SW 1271 (cell line): ENCODE measurements at regions not wholly inside any gene's neighbourhood (a gene's known extent, or its start where the extent isn't known, plus 50 kb on each side); places are given as distances from the start of the nearest gene placed in this dataset.

Source experiments
- DNase-seq, 2 experiments: peaks; one replicate each; lab custom pipeline; 2025; lab: John Stamatoyannopoulos, UW

- no peak for DNase-seq
These were observed 178.8 kb downstream of the ETS2 start for GRCh38 chr21:38984568-38984967.

GRCh38 chr21:38983560-38983959 is 177.8 kb downstream of the ETS2 start:
- DNase-seq = no peak

- no peak for DNase-seq
These were observed 177.1 kb downstream of the ETS2 start for GRCh38 chr21:38982804-38983203.

- DNase-seq = no peak
These were observed 176.4 kb downstream of the ETS2 start for GRCh38 chr21:38982096-38982495.

GRCh38 chr21:38980416-38981313 is 174.9 kb downstream of the ETS2 start:
- DNase-seq = no peak

- DNase-seq = no peak
These were observed 173.8 kb downstream of the ETS2 start for GRCh38 chr21:38979271-38980121.

- DNase-seq = no peak
These were observed 171.2 kb downstream of the ETS2 start for GRCh38 chr21:38976900-38977299.

GRCh38 chr21:38973552-38973951 is 167.8 kb downstream of the ETS2 start:
- no peak for DNase-seq

GRCh38 chr21:38972078-38972477 is 166.3 kb downstream of the ETS2 start:
- DNase-seq = no peak

- DNase-seq = no peak
These were observed 165.0 kb downstream of the ETS2 start for GRCh38 chr21:38970765-38971164.

- no peak for DNase-seq
These were observed 163.3 kb downstream of the ETS2 start for GRCh38 chr21:38968887-38969543.

GRCh38 chr21:38965910-38966504 is 160.3 kb downstream of the ETS2 start:
- DNase-seq = no peak

- DNase-seq = no peak
These were observed 159.5 kb downstream of the ETS2 start for GRCh38 chr21:38965241-38965640.

- DNase-seq = no peak
These were observed 157.3 kb downstream of the ETS2 start for GRCh38 chr21:38963006-38963405.

GRCh38 chr21:38960251-38960650 is 154.5 kb downstream of the ETS2 start:
- no peak for DNase-seq

GRCh38 chr21:38959692-38960061 is 153.9 kb downstream of the ETS2 start:
- no peak for DNase-seq

GRCh38 chr21:38958940-38959691 is 153.4 kb downstream of the ETS2 start:
- DNase-seq = no peak

- no peak for DNase-seq
These were observed 152.6 kb downstream of the ETS2 start for GRCh38 chr21:38958323-38958705.

GRCh38 chr21:38957575-38958322 is 152.0 kb downstream of the ETS2 start:
- no peak for DNase-seq

GRCh38 chr21:38956856-38957571 is 151.3 kb downstream of the ETS2 start:
- no peak for DNase-seq
